Posterior vena cava (tissue), 2 donors: ENCODE measurements at regions not wholly inside any gene's neighbourhood (a gene's known extent, or its start where the extent isn't known, plus 50 kb on each side); places are given as distances from the start of the nearest gene placed in this dataset.
A peak's percentile ranks its signal among the peaks of the same experiment; 100 is the strongest.
"Not testable (repeated sequence)": the region's sequence is repeated elsewhere in the genome, so short reads cannot be mapped to it uniquely, and the experiment has no call there.

ENCODE experiments used
- DNase-seq: peaks from one replicate; pipeline ENCODE4 v3.0.0-alpha.2; 2020; ENCODE audit warnings: low spot score
- intact Hi-C, 2 donors: fragments of 100-400 bp; cut with DNase I; formaldehyde crosslinking; loops; one replicate each; pipeline versions ENCODE4 v1.14.1 to v1.14.2; 2022 to 2023
- donor health status: DM: yes; HTN: yes; CAD: no.
- donor health status: DM: yes; HTN: yes; CAD: no.

GRCh38 chr1:91207691-91208090, 185.9 kb upstream of the ZNF644 start:
- DNase-seq, intact Hi-C loops: not testable (repeated sequence)

DNA sequence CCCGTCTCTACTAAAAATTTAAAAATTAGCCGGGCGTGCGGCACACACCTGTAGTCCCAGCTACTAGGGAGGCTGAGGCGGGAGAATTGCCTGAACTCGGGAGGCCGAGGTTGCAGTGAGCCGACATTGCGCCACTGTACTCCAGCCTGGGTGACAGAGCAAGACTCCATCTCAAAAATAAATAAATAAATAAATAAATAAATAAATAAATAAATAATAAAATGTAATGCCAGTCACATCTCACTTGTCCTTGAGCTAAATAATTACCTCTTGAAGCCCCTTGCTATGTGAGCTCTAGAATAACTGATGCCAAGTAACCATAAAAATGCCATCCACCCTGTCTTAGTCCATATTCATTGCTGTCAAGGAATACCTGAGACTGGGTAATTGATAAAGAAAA, 182.3 kb upstream of the ZNF644 start:
- intact Hi-C loops, DNase-seq: not testable (repeated sequence)

GRCh38 chr1:91201694-91202093, 179.9 kb upstream of the ZNF644 start:
- intact Hi-C loops, result loop anchor here in 1 of 2 donors (2.0 kb wide), 1 partner anchor 69 kb away; no protein-coding TSS in a partner anchor
- DNase-seq, result no peak

- intact Hi-C loops, result loop anchor here in 1 of 2 donors (2.0 kb wide), 1 partner anchor 68 kb away; no protein-coding TSS in a partner anchor
- no peak for DNase-seq
Measured at GRCh38 chr1:91201176-91201575, 179.3 kb upstream of the ZNF644 start.

- intact Hi-C loops, result loop anchor here in 1 of 2 donors (2.0 kb wide), 1 partner anchor 68 kb away; no protein-coding TSS in a partner anchor
- no peak for DNase-seq
Measured at GRCh38 chr1:91200675-91201074, 178.8 kb upstream of the ZNF644 start.

GRCh38 chr1:91199988-91200387, 178.2 kb upstream of the ZNF644 start:
- intact Hi-C loops, result loop anchor here in 1 of 2 donors (2.0 kb wide), 1 partner anchor 67 kb away; no protein-coding TSS in a partner anchor
- no peak for DNase-seq

- no peak for DNase-seq
- intact Hi-C loops, result no loop called here
Measured at GRCh38 chr1:91190996-91191395, 169.2 kb upstream of the ZNF644 start.

- no peak for DNase-seq
- intact Hi-C loops, result no loop called here
Measured at GRCh38 chr1:91189096-91189495, 167.3 kb upstream of the ZNF644 start.

DNA sequence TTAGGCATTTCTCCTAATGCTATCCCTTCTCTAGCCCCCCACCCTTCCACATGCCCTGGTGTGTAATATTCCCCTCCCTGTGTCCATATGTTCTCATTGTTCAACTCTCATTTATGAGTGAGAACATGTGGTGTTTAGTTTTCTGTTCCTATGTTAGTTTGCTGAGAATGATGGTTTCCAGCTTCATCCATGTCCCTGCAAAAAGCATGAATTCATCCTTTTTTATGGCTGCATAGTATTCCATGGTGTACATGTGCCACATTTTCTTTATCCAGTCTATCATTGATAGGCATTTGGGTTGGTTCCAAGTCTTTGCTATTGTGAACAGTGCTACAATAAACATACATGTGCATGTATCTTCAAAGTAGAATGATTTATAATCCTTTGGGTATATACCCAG, 161.0 kb upstream of the ZNF644 start:
- DNase-seq, intact Hi-C loops: not testable (repeated sequence)

- no peak for DNase-seq
- intact Hi-C loops, result no loop called here
Measured at GRCh38 chr1:91176250-91176649, 154.4 kb upstream of the ZNF644 start.

GRCh38 chr1:91174734-91175133, 152.9 kb upstream of the ZNF644 start:
- intact Hi-C loops, result loop anchor here in 1 of 2 donors (5.0 kb wide), 1 partner anchor 597 kb away; no protein-coding TSS in a partner anchor
- DNase-seq, result no peak

- intact Hi-C loops, result loop anchor here in 1 of 2 donors (5.0 kb wide), 1 partner anchor 596 kb away; no protein-coding TSS in a partner anchor
- DNase-seq, result no peak
Measured at GRCh38 chr1:91173346-91173890, 151.6 kb upstream of the ZNF644 start.

DNA sequence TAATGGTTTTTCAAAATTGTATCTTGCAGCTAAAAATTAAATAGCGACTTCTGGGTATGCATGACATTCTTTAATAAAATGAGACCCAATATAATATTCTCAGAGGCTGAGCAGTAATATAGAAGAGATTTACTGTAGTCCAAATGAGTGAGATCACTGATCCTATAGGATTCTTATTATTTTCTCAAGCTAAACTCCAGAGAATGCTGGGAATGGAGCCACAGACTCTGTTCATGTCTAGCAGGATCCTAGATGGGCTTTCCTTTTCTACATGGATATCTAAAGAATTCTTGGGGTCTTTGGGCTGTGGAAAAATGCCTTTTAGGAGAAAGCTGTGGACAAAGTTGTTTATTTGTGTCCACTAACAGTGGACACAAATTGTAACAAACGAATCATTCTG, 150.7 kb upstream of the ZNF644 start:
- intact Hi-C loops, result loop anchor here in 1 of 2 donors (5.0 kb wide), 1 partner anchor 595 kb away; no protein-coding TSS in a partner anchor
- DNase-seq, result no peak

- DNase-seq, result no peak
Measured at GRCh38 chr1:91171898-91172297, 150.1 kb upstream of the ZNF644 start.

GRCh38 chr1:91170571-91170970, 148.7 kb upstream of the ZNF644 start:
- intact Hi-C loops, result loop anchor here in 1 of 2 donors (5.0 kb wide), 1 partner anchor 593 kb away; no protein-coding TSS in a partner anchor
- no peak for DNase-seq

More at GRCh38 chr1:91171898-91172297, 150.1 kb upstream of the ZNF644 start:
- intact Hi-C loops, result loop anchor here in 1 of 2 donors (5.0 kb wide), 1 partner anchor 595 kb away; no protein-coding TSS in a partner anchor

DNA sequence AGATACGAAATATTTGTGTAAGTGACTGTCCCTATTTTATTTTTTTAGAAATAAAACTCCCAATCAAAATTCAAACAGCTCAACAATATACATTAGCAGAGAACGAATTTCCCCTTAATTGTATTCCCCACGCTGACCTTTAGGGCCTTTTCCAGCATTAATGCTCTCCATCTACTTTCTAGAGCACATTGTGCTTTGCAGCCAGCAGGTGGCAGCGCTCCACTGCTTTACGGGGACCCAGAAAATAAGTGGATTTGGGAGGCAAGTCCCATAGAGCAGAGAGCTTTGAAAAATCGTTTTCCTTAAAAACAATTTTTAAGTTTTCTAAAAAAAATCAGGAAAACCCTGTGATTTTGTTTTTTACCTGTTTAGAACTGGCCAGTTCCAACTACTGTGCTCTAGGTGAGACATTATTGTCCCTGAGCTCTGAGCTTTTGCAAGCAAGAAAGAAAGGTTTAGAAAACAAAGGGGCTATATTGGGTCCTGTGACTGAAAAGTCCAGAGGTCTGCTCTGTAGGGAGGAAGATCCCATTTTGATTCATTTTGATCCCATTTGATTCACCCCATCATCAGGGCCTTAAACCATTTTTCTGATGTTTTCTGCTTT, 144.4 kb upstream of the ZNF644 start:
- intact Hi-C loops, result no loop called here
- no peak for DNase-seq

GRCh38 chr1:91165033-91165654, 143.3 kb upstream of the ZNF644 start:
- intact Hi-C loops, result no loop called here
- DNase-seq, result peak; percentile 92

DNA sequence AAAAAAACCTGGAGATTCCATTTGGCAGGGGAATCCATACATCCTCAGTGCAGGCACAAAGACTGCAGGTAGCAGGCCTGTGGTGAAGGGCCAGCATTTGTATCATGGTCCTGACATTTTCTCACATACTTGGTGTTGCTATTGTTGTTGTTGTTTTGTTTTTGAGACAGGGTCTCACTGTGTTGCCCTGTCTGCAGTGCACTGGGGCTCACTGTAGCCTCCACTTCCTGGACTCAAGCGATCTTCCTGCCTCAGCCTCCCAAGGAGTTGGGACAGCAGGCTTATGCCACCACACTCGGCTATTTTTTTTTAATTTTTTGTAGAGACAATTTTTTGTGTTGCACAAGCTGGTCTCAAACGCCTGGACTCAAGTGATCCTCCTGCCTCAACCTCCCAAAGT, 140.8 kb upstream of the ZNF644 start:
- no peak for DNase-seq
- intact Hi-C loops, result no loop called here

GRCh38 chr1:91161749-91162148, 139.9 kb upstream of the ZNF644 start:
- intact Hi-C loops, result no loop called here
- no peak for DNase-seq

GRCh38 chr1:91161166-91161565, 139.3 kb upstream of the ZNF644 start:
- DNase-seq, result no peak
- intact Hi-C loops, result no loop called here
